GM21515 (cell line): ENCODE measurements at regions not wholly inside any gene's neighbourhood (a gene's known extent, or its start where the extent isn't known, plus 50 kb on each side); places are given as distances from the start of the nearest gene placed in this dataset.

Experiments
- ATAC-seq: cut with Tn5 transposase; IDR thresholded peaks from one replicate; pipeline ENCODE4 v1.9.1; 2021; ENCODE audit not compliant: unreplicated experiment

GRCh38 chr3:16103472-16103871 is 71.0 kb upstream of the GALNT15 start:
- no peak for ATAC-seq

GRCh38 chr3:16104156-16104555 is 70.3 kb upstream of the GALNT15 start:
- no peak for ATAC-seq

GRCh38 chr3:16106050-16106449 is 68.4 kb upstream of the GALNT15 start:
- ATAC-seq = no peak

GRCh38 chr3:16108424-16108823 is 66.1 kb upstream of the GALNT15 start:
- no peak for ATAC-seq

- no peak for ATAC-seq
These were observed 64.6 kb upstream of the GALNT15 start for GRCh38 chr3:16109929-16110328.

- ATAC-seq = no peak
These were observed 61.5 kb upstream of the GALNT15 start for GRCh38 chr3:16112910-16113504.

GRCh38 chr3:16113704-16114103 is 60.8 kb upstream of the GALNT15 start:
- no peak for ATAC-seq

GRCh38 chr3:16114429-16114828 is 60.1 kb upstream of the GALNT15 start:
- ATAC-seq = no peak

- ATAC-seq = no peak
These were observed 59.5 kb upstream of the GALNT15 start for GRCh38 chr3:16114930-16115329.

GRCh38 chr3:16118396-16118795 is 56.1 kb upstream of the GALNT15 start:
- no peak for ATAC-seq

- no peak for ATAC-seq
These were observed 54.6 kb upstream of the GALNT15 start for GRCh38 chr3:16119887-16120286.

- ATAC-seq = no peak
These were observed 53.1 kb upstream of the GALNT15 start for GRCh38 chr3:16121391-16121790.

- ATAC-seq = no peak
These were observed 52.3 kb upstream of the GALNT15 start for GRCh38 chr3:16122155-16122554.

- ATAC-seq = no peak
These were observed 51.8 kb upstream of the GALNT15 start for GRCh38 chr3:16122661-16123060.

GRCh38 chr3:16124636-16125035 is 49.8 kb upstream of the GALNT15 start:
- no peak for ATAC-seq
